HG03159 (cell line): ENCODE measurements at regions not wholly inside any gene's neighbourhood (a gene's known extent, or its start where the extent isn't known, plus 50 kb on each side); places are given as distances from the start of the nearest gene placed in this dataset.

ENCODE experiments used
- ATAC-seq: cut with Tn5 transposase; IDR thresholded peaks from one replicate; pipeline ENCODE4 v1.9.1; 2021; ENCODE audit warnings: mild to moderate bottlenecking, moderate library complexity; ENCODE audit not compliant: unreplicated experiment

- ATAC-seq = no peak
Measured at GRCh38 chr1:182295697-182296096, 95.9 kb downstream of the GLUL start.

DNA sequence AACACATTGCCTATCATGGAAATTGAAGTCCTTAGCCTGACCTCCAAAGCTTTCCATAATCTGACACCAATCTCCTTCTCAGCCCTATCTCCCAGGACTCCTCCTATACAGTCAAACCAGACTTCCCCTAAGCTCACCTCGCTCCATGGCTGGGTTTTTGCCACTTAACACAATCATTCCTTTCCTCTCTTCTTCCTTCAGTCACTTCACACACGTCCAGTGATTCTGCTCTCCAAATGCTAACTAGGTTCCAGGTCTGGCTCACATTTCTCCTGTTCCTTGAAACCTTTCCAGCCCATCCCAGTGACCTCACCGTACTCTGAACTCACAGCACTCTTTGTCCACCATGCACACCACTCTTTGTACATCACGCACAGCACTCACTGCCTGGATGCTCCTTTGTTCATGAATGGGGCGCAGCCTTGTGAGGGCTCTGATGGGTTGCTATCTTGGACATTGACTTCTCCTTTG lies 98.4 kb downstream of the GLUL start:
- no peak for ATAC-seq

DNA sequence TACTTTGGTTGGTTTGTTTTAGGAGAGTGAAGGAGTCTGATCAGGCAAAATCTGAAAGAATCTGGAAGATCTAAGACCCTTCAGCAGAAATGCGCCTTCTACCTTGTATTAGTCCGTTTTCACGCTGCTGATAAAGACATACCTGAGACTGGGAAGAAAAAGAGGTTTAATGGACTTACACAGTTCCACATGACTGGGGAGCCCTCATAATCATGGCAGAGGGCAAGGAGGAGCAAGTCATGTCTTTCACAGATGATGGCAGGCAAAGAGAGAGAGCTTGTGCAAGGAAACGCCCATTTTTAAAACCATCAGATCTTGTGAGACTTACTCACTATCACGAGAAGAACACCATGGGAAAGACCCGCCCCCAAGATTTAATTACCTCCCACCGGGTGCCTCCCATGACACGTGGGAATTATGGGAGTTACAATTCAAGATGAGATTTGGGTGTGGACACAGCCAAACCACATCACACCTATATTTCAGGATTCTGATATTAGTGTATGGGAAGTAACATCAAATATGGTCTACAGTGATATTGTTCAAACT lies 99.3 kb downstream of the GLUL start:
- ATAC-seq = no peak

DNA sequence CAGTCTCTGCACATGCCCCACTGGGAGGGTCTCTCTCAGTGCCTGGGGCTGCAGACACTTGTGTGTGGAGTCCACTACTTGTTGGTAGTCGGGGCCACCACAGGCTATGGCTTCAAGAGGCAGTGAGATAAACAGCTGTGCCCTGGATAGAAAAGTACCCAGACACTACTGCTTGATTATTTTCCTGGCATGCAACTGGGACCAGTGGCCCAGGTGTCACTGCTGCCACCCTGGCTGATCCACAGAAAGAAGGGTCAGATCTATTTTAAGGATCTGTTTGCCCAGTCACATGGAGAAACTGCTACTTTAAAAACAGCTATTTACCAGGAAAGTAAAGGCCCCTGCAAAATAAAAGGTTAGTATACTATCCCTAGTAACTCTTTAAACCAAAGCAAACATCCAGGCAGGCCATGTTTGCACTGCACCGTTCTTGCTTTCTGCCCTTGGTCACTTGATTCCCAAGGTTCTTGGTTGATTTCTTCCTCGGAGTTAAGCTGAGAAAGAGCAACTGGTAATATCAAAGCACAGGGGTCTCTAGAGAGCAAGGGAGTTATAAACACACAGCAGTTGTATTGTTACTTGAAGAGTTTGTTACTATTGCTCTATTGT lies 99.9 kb downstream of the GLUL start:
- no peak for ATAC-seq

- no peak for ATAC-seq
Measured at GRCh38 chr1:182288749-182289604, 102.6 kb downstream of the GLUL start.

DNA sequence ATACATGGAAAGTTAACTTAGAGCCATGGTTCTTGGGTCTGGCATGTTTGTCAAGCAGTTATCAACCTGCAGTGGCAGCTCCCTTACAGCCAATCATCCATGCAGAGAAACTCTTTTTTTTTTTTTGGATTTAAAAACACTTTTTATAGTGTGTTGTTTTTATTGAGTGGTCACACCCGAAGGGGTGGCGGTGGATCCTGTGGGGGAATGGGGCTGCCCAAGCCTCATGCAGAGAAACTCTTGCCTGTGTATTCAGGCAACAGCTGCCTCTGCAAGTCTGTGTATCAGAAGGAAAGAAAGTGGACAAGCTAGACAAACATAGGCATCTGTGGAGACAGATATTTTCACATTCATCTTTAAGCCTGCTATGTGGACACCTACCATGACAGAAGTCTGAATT lies 104.8 kb downstream of the GLUL start:
- ATAC-seq = no peak

- ATAC-seq = no peak
Measured at GRCh38 chr1:182283746-182284544, 107.6 kb downstream of the GLUL start.

DNA sequence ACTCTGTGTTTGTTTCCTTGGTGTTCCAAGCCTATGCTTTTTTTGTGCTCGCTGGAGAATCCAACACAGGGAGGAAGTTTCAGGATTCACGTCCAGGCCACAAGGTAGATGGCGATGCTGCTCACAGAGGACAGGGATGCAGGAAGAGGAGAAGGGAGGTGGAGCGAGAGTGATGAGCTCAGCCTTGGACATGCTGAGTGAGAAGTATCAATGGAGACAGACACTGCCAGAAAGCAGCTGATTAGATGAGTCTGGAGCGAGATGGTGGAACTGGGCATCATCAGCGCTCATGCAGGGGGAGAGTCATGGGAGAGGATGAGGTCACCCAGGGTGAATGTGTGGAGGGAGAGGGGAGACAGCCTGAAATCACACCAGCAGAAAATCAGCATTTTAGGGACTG lies 110.0 kb downstream of the GLUL start:
- no peak for ATAC-seq

DNA sequence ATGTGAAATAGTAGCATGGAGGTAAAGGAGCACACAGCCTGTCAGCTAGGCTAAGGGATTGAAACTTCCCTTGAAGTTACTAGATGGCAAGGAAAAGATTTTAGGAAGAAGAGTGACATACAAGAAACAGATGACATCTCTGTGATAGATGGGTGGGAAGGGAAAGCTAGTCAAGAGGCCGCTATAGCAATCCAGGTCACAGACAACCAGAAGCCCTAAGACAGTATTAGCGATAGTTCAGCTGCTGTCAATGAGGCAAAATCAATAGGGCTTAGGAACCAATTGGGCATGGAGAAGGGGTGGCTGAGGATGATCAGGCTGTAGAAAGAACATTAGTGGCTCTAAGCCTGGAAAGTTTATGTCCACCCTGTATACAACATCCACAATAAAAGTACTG lies 111.1 kb downstream of the GLUL start:
- ATAC-seq = no peak

DNA sequence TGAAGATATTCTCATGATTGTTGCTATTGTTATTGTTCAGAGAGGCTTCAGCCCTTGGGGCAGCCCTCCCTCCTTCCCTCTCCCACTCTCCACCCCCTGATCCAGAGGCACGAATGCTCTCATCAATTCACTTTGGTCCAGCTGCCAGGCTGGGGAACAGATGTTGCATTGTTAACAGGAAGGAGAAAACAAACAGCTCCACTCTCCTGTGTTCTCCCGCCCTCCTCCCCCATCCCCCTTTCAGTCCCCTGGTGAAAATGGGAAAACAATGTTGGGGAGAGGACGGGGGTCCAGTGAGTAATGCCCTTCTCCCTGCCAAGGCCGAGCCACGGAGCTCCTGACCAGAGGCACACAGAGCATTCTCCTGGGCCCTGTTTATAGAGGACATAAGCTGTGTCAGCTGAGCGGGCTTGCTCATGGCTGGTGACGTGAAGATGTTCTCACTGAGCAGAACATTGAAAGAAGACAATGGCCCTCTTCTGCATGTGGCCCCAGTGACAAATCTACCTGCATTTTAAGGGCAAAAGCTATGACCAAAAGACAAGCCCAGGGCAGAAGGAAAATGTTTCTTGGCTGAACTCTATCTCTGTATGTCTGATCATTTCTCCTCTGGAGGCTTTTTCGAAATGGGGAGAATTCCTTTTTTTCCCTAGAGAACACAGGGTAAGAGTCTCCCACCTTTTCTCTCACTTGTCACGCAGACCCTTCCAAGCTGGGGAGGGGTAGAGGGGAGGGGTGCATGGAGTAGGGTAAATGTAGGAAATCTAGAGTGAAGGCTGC lies 111.7 kb downstream of the GLUL start:
- ATAC-seq = no peak

- ATAC-seq = no peak
Measured at GRCh38 chr1:182279302-182279701, 112.3 kb downstream of the GLUL start.

GRCh38 chr1:182278144-182279054 lies 113.2 kb downstream of the GLUL start:
- no peak for ATAC-seq

GRCh38 chr1:182275271-182275670 lies 116.3 kb downstream of the GLUL start:
- ATAC-seq = no peak

- ATAC-seq = no peak
Measured at GRCh38 chr1:182274618-182275017, 117.0 kb downstream of the GLUL start.

GRCh38 chr1:182270731-182271130 lies 120.9 kb downstream of the GLUL start:
- ATAC-seq = no peak

GRCh38 chr1:182269097-182269496 lies 122.5 kb downstream of the GLUL start:
- no peak for ATAC-seq

DNA sequence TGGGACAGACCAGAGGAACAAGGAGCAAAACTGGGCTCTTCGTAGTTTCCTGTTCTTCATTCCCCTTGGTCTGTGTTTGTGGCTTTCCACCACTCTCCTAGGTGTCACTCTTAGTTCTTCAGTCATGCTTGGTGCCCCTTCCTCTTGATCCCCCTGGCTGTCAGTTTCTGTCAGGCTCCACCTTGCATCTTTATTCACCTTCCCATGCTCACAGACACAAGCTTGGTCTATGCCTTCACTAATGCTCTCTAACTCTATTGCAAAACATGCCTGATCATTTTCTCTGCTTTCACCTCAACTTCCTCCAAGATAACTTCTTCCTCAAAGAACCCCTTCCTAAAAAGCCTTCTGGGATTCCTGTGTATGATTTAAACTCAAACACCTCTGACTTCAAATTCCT lies 122.9 kb downstream of the GLUL start:
- no peak for ATAC-seq

DNA sequence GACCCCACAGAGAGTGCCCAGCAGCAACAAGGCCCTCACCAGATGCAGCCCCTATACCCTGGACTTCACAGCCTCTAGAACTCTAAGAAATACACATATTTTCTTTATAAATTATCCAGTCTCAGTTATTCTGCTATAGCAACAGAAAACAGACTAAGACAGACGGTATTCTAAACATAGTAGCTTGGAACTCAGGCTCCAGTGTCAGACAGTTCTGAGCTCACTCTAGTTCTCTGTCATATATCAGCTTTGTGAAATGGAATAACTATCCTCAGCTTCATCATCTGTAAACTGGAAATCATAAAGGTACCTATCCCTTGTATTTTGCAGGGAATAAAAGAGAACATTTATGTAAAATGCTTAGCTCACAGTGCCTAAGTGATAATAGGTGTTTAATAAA lies 127.4 kb downstream of the GLUL start:
- ATAC-seq = no peak

DNA sequence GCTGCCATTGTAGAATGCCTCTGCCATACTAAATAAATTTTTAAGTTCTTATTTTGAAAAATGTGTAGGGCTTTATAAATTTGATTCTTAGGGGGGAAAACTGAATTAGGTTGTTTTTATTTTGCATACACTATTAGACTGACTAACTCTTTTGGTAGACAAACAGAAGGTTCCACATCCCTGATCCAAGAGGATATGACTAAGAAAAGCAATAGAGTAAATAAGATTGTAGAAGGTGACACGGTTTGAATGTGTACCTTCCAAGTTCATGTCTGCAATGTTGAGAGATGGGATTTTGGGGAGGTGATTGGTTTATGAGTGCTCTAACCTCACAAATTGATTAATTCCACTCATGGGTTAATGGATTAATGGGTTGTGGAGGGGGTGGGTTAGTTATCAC lies 127.9 kb downstream of the GLUL start:
- no peak for ATAC-seq

DNA sequence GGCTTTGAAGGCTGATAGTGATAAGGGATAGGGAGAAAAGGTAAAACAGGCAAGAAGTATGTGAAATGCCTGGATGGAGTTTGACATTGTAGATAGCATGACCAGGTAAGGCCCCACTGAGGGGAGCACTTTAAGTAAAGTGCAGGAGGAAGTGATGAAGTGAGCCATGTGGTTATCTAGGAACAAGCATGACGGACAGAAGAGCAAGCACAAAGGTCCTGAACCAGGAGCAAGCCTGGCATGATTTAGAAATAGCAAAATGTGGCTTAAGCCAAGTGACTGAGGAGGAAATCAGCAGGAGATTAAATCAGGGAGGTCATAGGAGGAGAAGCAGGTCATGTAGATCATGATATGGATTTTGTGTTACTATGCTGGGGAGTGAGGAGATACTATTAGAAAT lies 129.2 kb downstream of the GLUL start:
- no peak for ATAC-seq
